Keratinocyte (primary cell): ENCODE measurements at regions not wholly inside any gene's neighbourhood (a gene's known extent, or its start where the extent isn't known, plus 50 kb on each side); places are given as distances from the start of the nearest gene placed in this dataset.

Experiments used
- CTCF ChIP-seq, 3 experiments: IDR thresholded peaks in 1 of 3; conservative IDR thresholded peaks in 1 of 3; optimal IDR thresholded peaks in 1 of 3; 2 replicates in 2 of 3; 3 replicates in 1 of 3; pipeline versions ENCODE3 to v1.5.1; 2011; ENCODE audit warnings: low read length in 3 of 3, mild to moderate bottlenecking in 3 of 3, moderate library complexity in 2 of 3, control low read depth in 1 of 3, inconsistent platforms in 1 of 3; ENCODE audit not compliant: insufficient read depth in 2 of 3; ENCODE audit errors: extremely low read depth in 1 of 3
- EZH2 ChIP-seq: IDR thresholded peaks from one replicate; pipeline ENCODE4 v1.6.1; 2012; ENCODE audit warnings: inconsistent platforms, mild to moderate bottlenecking, low read length, moderate library complexity

- TF ChIP-seq CTCF (optimal IDR thresholded peaks at IDR 0.05 in 1 of 3, IDR thresholded peaks at IDR 0.05 in 1 of 3, conservative IDR thresholded peaks at IDR 0.05 in 1 of 3; ENCODE audit: extremely low read depth in 1 of 3, insufficient read depth in 2 of 3, low read length in 3 of 3), result peak in 1 of 3 experiments; percentile 22
- TF ChIP-seq EZH2, result no peak
These were observed 64.0 kb upstream of the FGF13 start for GRCh38 chrX:138775517-138775916.
